Gastrocnemius medialis (tissue), 4 donors: ENCODE measurements at regions not wholly inside any gene's neighbourhood (a gene's known extent, or its start where the extent isn't known, plus 50 kb on each side); places are given as distances from the start of the nearest gene placed in this dataset.

Source experiments
- ATAC-seq, 2 donors: fragments of 150-250 bp; one replicate each; pipeline ENCODE4 v1.9.1; 2016
- DNase-seq, 2 donors: peaks; one replicate each; pipeline ENCODE4 v3.0.0-alpha.2; 2019
- H3K27ac ChIP-seq, 4 donors: fragments of 200-600 bp; sonication (generic); 1 replicate in 1 of 4; 2 replicates in 3 of 4; pipeline ENCODE4 v1.5.1; 2016 to 2018; ENCODE audit warnings: mild to moderate bottlenecking in 2 of 4, moderate library complexity in 1 of 4
- H3K27me3 ChIP-seq, 3 donors: fragments of 200-600 bp; sonication (generic) in 2 of 3; 1 replicate in 1 of 3; 2 replicates in 2 of 3; pipeline versions ENCODE4 v1.5.1 to v1.6.0; 2016 to 2019; ENCODE audit warnings: mild to moderate bottlenecking in 1 of 3, moderate library complexity in 1 of 3
- H3K36me3 ChIP-seq, 2 donors: fragments of 200-600 bp; sonication (generic) in 1 of 2; one replicate each; pipeline ENCODE4 v1.5.1; 2017 to 2018
- H3K4me1 ChIP-seq, 2 donors: fragments of 200-600 bp; sonication (generic) in 1 of 2; one replicate each; pipeline ENCODE4 v1.5.1; 2016 to 2017; ENCODE audit warnings: mild to moderate bottlenecking in 2 of 2
- H3K4me3 ChIP-seq, 4 donors: fragments of 200-600 bp; sonication (generic) in 3 of 4; 1 replicate in 1 of 4; 2 replicates in 3 of 4; pipeline ENCODE4 v1.5.1; 2016 to 2019; ENCODE audit warnings: mild to moderate bottlenecking in 2 of 4
- H3K9me3 ChIP-seq, 3 donors: fragments of 200-600 bp; sonication (generic) in 2 of 3; 1 replicate in 1 of 3; 2 replicates in 2 of 3; pipeline ENCODE4 v1.5.1; 2016 to 2019
- POLR2A ChIP-seq, 2 donors: fragments of 450-650 bp; IDR thresholded peaks; one replicate each; pipeline ENCODE4 v1.6.1; 2017; ENCODE audit warnings: antibody characterized with exemption in 2 of 2, mild to moderate bottlenecking in 2 of 2, moderate library complexity in 2 of 2
- in situ Hi-C, 4 donors: fragments of 200-750 bp; cut with MboI; loops; one replicate each; pipeline versions ENCODE4 v1.15.0 to v1.8.0; 2017; ENCODE audit warnings: low sequenced_read_pairs in 4 of 4
- intact Hi-C: fragments of 100-400 bp; cut with DNase I; formaldehyde crosslinking; loops from one replicate; pipeline ENCODE4 v1.15.1; 2023; ENCODE audit warnings: low total_unique reads
- TF ChIP-seq, protein P1 (sequence below), 5 experiments: fragments of 450-650 bp in 3 of 5; fragments of 200-600 bp in 2 of 5; sonication (generic) in 2 of 5; IDR thresholded peaks in 4 of 5; conservative IDR thresholded peaks in 1 of 5; 1 replicate in 4 of 5; 2 replicates in 1 of 5; pipeline ENCODE4 v1.5.1; 2016 to 2019; ENCODE audit warnings: antibody characterized with exemption in 5 of 5, mild to moderate bottlenecking in 3 of 5, moderate library complexity in 3 of 5

DNA sequence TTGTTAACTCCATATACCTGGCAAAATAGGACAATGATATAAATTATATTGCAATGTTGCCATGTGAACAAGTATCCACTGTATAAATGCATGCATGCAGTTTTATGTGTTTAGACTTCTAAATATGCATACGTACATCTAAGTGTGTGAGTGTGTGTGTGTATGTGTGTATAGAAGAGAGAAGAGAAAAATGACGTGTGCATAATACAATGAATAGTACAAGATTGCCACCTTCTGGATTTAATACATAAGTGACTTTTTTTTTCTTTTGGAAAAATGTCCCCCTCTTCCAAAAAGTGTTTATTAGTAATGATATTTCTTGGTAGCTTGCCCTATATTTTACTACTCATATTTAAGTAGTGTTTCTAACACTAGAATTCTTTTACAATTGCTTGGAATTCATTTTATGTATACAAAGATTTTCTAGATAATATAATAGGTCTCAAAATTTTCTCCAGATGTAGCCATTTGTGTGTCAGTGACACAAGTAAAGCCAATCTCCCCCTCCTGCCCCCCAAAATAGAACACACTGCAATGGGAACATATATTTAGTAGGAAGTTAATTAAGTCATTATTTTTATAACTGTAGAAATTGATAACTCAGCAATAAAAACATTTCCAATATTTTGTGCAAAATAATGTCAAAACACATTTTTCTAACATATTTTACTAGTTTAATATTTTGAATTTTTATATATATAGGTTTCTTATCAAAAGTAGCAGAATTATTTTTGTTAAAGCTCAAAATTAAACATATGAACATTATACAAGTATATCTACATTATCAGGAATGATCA is 783.3 kb upstream of the ATXN8OS start:
- intact Hi-C loops (no loop called here), in situ Hi-C loops (no loop called here)
- Histone ChIP-seq H3K9me3 (no peaks in the 10 kb centered on the region), H3K36me3 (no peaks in the 10 kb centered on the region), H3K27ac (no peak overlapping the region), H3K27me3 (no peaks in the 10 kb centered on the region), H3K4me1 (no peaks in the 10 kb centered on the region), H3K4me3 (no peak overlapping the region)
- TF ChIP-seq POLR2A (IDR thresholded peaks at IDR 0.05) = no peak
- TF ChIP-seq, protein P1, sequence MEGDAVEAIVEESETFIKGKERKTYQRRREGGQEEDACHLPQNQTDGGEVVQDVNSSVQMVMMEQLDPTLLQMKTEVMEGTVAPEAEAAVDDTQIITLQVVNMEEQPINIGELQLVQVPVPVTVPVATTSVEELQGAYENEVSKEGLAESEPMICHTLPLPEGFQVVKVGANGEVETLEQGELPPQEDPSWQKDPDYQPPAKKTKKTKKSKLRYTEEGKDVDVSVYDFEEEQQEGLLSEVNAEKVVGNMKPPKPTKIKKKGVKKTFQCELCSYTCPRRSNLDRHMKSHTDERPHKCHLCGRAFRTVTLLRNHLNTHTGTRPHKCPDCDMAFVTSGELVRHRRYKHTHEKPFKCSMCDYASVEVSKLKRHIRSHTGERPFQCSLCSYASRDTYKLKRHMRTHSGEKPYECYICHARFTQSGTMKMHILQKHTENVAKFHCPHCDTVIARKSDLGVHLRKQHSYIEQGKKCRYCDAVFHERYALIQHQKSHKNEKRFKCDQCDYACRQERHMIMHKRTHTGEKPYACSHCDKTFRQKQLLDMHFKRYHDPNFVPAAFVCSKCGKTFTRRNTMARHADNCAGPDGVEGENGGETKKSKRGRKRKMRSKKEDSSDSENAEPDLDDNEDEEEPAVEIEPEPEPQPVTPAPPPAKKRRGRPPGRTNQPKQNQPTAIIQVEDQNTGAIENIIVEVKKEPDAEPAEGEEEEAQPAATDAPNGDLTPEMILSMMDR (IDR thresholded peaks at IDR 0.05 in 4 of 5, conservative IDR thresholded peaks at IDR 0.05 in 1 of 5) = no peak
- ATAC-seq (no peak), DNase-seq (no peak)

DNA sequence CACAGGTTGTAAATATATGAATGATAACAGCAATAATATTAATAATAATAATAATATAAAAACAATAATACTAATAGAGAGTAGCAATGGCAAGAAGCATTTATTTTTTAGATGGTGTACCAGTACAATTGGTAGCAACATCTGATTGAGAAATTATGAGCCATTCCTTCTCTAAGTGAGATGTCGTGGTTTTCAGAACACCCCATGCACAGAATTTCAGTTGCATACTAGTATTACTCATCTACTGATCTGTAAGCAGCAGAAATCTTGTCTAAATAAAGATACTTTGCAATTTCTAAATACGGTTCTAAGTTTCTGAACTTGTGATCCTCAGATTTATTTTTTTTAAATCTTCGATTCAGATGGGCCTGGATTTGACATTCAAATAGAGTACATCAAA is 788.0 kb upstream of the ATXN8OS start:
- TF ChIP-seq, protein P1 (IDR thresholded peaks at IDR 0.05 in 4 of 5, conservative IDR thresholded peaks at IDR 0.05 in 1 of 5) = no peak
- TF ChIP-seq POLR2A (IDR thresholded peaks at IDR 0.05) = no peak
- Histone ChIP-seq H3K27ac (no peak overlapping the region), H3K4me3 (no peak overlapping the region), H3K36me3 (no peaks in the 10 kb centered on the region), H3K27me3 (no peaks in the 10 kb centered on the region), H3K4me1 (no peaks in the 10 kb centered on the region), H3K9me3 (no peaks in the 10 kb centered on the region)
- no peak for DNase-seq
- intact Hi-C loops (no loop called here), in situ Hi-C loops (no loop called here)
- ATAC-seq = no peak

DNA sequence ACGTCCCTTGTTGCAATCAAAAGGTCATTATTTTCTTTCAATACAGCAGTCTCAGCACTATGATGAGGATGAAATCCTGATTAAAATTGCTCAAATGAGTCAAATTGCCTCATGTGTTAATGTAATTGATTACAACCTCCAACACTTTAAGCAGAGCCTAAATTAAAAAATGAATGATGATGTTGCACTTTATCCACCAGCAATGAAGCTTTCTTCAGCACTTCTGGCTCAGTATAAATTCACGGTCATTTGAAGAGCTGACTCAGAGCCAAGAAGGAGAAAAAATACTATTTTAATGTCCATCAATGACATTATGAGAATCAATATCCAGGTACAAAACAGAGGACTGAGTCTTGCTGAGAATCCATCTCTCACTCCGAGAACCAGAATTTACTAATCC is 792.6 kb upstream of the ATXN8OS start:
- ATAC-seq = no peak
- TF ChIP-seq, protein P1 (IDR thresholded peaks at IDR 0.05 in 4 of 5, conservative IDR thresholded peaks at IDR 0.05 in 1 of 5) = no peak
- TF ChIP-seq POLR2A (IDR thresholded peaks at IDR 0.05) = no peak

DNA sequence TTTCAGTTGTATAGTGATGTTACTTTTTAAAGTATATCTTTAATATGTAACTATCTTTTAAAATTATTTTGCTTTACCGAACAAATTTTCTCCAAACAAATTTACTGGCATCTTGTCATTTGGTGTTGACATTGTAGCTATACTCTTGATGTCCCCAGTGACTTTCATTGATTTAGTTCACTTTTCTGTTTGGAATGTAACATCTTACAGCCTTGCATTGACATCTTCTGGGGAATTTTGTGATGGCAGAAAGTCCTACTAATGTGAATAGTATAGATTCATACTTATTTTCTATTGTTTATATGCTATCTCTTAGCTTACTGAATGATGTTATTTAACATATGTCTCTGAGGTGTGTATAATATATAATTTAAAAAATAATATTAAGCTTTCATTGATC is 800.9 kb upstream of the ATXN8OS start:
- in situ Hi-C loops = no loop called here
- DNase-seq (no peak), ATAC-seq (no peak)
- TF ChIP-seq, protein P1 (IDR thresholded peaks at IDR 0.05 in 4 of 5, conservative IDR thresholded peaks at IDR 0.05 in 1 of 5) = no peak
- TF ChIP-seq POLR2A (IDR thresholded peaks at IDR 0.05) = no peak
- Histone ChIP-seq H3K36me3 (no peaks in the 10 kb centered on the region), H3K9me3 (no peaks in the 10 kb centered on the region), H3K4me3 (no peak overlapping the region), H3K4me1 (no peaks in the 10 kb centered on the region), H3K27me3 (no peaks in the 10 kb centered on the region), H3K27ac (no peak overlapping the region)
- intact Hi-C loops = no loop called here

More for the DNA sequence above, 792.6 kb upstream of the ATXN8OS start:
- Histone ChIP-seq H3K4me1 (no peaks in the 10 kb centered on the region), H3K27ac (no peak overlapping the region), H3K36me3 (no peaks in the 10 kb centered on the region), H3K27me3 (no peaks in the 10 kb centered on the region), H3K4me3 (no peak overlapping the region), H3K9me3 (no peaks in the 10 kb centered on the region)
- no peak for DNase-seq
- intact Hi-C loops (no loop called here), in situ Hi-C loops (no loop called here)

DNA sequence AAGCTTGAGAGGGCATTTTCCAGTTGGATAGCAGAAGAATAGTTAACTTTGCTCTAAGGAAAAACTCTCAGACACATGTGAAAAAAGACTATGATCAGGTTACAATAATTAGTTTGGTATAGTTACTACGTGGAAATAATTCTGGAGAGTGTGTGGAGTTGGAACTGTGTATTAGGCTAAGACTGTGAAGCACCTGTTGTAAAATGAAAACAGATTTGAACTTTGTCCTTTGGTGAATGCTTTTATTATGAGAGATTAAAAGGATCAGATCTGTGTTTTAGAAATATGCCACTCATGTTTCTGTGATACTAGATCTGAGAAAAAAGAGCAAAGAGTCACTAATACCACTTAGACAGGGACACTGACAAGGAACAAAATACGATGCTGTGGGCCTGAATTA is 807.5 kb upstream of the ATXN8OS start:
- Histone ChIP-seq H3K27ac (no peak overlapping the region), H3K27me3 (no peaks in the 10 kb centered on the region), H3K9me3 (no peaks in the 10 kb centered on the region), H3K36me3 (no peaks in the 10 kb centered on the region), H3K4me3 (no peak overlapping the region), H3K4me1 (no peaks in the 10 kb centered on the region)
- DNase-seq = no peak
- no peak for ATAC-seq
- TF ChIP-seq, protein P1 (IDR thresholded peaks at IDR 0.05 in 4 of 5, conservative IDR thresholded peaks at IDR 0.05 in 1 of 5) = no peak
- no peak for TF ChIP-seq POLR2A (IDR thresholded peaks at IDR 0.05)
- in situ Hi-C loops (no loop called here), intact Hi-C loops (no loop called here)
